ENCODE measurements at regions not wholly inside any gene's neighbourhood (a gene's known extent, or its start where the extent isn't known, plus 50 kb on each side); places are given as distances from the start of the nearest gene placed in this dataset.

DNA sequence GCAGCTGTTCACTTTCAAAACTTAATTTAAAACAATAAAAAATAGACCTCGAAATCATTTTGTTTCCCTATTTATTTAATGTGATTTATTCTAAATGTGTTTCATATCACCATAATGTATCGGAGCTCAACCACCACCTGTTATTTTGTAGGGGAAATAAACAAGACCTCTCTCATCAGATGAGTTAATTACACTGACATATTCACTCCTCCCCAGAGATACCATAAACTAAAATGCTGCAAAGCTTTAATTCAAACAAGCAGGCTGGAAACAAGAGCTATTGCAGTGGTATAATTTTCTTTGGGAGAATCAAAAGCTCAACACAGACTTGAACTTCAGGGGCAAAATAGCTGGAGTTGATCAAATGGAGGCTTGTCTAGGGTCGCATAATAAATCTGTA is 303.5 kb upstream of the TSHZ2 start:
- TF ChIP-seq CREB1 (IDR thresholded peaks at IDR 0.05; ENCODE audit: low read depth) (no peak), EP300 (IDR thresholded peaks at IDR 0.05; ENCODE audit: borderline replicate concordance) (no peak), RAD21 (IDR thresholded peaks at IDR 0.05; ENCODE audit: low read depth) (no peak), FOXM1 (IDR thresholded peaks at IDR 0.05; ENCODE audit: borderline replicate concordance, low read depth) (no peak), YY1 (IDR thresholded peaks at IDR 0.05; ENCODE audit: low read depth) (no peak), EGR1 (IDR thresholded peaks at IDR 0.05) (no peak), TEAD4 (IDR thresholded peaks at IDR 0.05) (no peak)
- TF ChIP-seq, protein P1, sequence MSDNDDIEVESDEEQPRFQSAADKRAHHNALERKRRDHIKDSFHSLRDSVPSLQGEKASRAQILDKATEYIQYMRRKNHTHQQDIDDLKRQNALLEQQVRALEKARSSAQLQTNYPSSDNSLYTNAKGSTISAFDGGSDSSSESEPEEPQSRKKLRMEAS (IDR thresholded peaks at IDR 0.05) = no peak
- TF ChIP-seq, protein P2, sequence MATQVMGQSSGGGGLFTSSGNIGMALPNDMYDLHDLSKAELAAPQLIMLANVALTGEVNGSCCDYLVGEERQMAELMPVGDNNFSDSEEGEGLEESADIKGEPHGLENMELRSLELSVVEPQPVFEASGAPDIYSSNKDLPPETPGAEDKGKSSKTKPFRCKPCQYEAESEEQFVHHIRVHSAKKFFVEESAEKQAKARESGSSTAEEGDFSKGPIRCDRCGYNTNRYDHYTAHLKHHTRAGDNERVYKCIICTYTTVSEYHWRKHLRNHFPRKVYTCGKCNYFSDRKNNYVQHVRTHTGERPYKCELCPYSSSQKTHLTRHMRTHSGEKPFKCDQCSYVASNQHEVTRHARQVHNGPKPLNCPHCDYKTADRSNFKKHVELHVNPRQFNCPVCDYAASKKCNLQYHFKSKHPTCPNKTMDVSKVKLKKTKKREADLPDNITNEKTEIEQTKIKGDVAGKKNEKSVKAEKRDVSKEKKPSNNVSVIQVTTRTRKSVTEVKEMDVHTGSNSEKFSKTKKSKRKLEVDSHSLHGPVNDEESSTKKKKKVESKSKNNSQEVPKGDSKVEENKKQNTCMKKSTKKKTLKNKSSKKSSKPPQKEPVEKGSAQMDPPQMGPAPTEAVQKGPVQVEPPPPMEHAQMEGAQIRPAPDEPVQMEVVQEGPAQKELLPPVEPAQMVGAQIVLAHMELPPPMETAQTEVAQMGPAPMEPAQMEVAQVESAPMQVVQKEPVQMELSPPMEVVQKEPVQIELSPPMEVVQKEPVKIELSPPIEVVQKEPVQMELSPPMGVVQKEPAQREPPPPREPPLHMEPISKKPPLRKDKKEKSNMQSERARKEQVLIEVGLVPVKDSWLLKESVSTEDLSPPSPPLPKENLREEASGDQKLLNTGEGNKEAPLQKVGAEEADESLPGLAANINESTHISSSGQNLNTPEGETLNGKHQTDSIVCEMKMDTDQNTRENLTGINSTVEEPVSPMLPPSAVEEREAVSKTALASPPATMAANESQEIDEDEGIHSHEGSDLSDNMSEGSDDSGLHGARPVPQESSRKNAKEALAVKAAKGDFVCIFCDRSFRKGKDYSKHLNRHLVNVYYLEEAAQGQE (IDR thresholded peaks at IDR 0.05; ENCODE audit: low read depth) = no peak

DNA sequence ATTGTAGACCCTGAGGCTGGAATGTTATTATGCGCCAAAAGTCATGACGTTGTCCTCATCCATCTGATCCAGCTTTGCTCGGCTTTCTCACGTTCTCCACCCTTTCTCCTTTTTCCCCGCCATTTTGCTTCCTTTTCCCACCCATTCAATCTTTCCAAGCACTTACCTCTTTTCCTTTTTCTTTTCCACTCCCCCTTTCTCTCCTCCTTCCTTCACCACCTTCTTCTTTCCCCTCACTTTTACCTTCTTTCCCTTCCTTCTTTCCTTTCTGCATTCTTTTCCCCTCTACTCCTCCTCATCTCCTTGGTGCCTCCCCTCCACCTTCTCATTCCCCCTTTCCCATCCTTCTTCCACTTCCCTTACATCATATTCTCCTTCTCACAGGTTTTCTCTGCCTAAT is 304.8 kb upstream of the TSHZ2 start:
- TF ChIP-seq RAD21 (IDR thresholded peaks at IDR 0.05; ENCODE audit: low read depth) (no peak), TAF1 (IDR thresholded peaks at IDR 0.05; ENCODE audit: low read depth) (no peak), TCF12 (IDR thresholded peaks at IDR 0.05; ENCODE audit: low read depth) (no peak), CEBPB (IDR thresholded peaks at IDR 0.05) (no peak), CREB1 (IDR thresholded peaks at IDR 0.05; ENCODE audit: low read depth) (no peak), YY1 (IDR thresholded peaks at IDR 0.05; ENCODE audit: low read depth) (no peak), FOXM1 (IDR thresholded peaks at IDR 0.05; ENCODE audit: borderline replicate concordance, low read depth) (no peak), NFIC (IDR thresholded peaks at IDR 0.05) (no peak), ZBTB7A (IDR thresholded peaks at IDR 0.05; ENCODE audit: low read depth) (no peak), EP300 (IDR thresholded peaks at IDR 0.05; ENCODE audit: borderline replicate concordance) (no peak), EGR1 (IDR thresholded peaks at IDR 0.05) (no peak)
- TF ChIP-seq, protein P3, sequence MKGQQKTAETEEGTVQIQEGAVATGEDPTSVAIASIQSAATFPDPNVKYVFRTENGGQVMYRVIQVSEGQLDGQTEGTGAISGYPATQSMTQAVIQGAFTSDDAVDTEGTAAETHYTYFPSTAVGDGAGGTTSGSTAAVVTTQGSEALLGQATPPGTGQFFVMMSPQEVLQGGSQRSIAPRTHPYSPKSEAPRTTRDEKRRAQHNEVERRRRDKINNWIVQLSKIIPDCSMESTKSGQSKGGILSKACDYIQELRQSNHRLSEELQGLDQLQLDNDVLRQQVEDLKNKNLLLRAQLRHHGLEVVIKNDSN (IDR thresholded peaks at IDR 0.05) = no peak
- TF ChIP-seq, protein P2 (IDR thresholded peaks at IDR 0.05; ENCODE audit: low read depth) = no peak
- TF ChIP-seq, protein P1 (IDR thresholded peaks at IDR 0.05) = no peak

DNA sequence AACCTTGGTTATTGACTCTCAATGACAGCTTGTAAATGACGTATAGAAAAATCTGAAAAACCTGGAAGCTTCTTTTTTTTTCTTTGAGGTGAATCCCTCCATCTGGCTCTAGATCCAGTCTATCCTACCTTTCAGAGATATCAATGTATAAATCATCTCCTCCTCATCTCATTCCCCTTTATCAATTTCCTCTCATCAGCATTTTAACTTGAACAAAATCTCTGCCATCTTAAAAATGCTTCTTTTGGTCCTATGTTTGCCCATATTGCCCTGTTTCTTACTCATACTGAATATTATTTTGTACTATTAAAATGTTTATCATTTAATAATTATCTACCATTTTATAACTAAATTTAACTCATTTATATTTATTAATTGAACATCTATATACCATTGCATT is 306.7 kb upstream of the TSHZ2 start:
- TF ChIP-seq, protein P2 (IDR thresholded peaks at IDR 0.05; ENCODE audit: low read depth) = no peak
- no peak for TF ChIP-seq EGR1 (IDR thresholded peaks at IDR 0.05)
- TF ChIP-seq TAF1 (IDR thresholded peaks at IDR 0.05; ENCODE audit: low read depth) = no peak
- no peak for TF ChIP-seq TEAD4 (IDR thresholded peaks at IDR 0.05)
- TF ChIP-seq RAD21 (IDR thresholded peaks at IDR 0.05; ENCODE audit: low read depth) = no peak

DNA sequence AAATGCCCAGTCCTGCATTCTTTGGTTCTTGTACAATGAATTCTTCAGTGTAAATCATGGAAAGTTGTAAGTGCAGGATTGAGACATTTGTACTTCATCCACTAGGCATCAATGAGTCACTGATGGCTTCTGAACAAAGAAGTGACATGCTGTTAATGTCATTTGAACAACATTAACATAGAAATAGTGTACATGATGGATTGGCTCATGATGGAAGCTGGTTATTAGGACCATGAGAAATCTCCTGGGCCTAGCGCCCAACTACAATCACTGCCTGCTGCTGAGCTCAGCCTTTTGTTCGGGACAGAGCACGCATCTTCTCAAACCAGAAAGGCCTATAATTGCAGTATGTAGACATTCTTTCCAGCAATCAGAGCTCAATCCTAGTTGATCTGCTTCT is 316.8 kb upstream of the TSHZ2 start:
- TF ChIP-seq FOXM1 (IDR thresholded peaks at IDR 0.05; ENCODE audit: borderline replicate concordance, low read depth) = no peak
- TF ChIP-seq TCF12 (IDR thresholded peaks at IDR 0.05; ENCODE audit: low read depth) = no peak
- no peak for TF ChIP-seq RAD21 (IDR thresholded peaks at IDR 0.05; ENCODE audit: low read depth)
- TF ChIP-seq, protein P1 (IDR thresholded peaks at IDR 0.05) = no peak
- TF ChIP-seq ZBTB7A (IDR thresholded peaks at IDR 0.05; ENCODE audit: low read depth) = no peak
- no peak for TF ChIP-seq TAF1 (IDR thresholded peaks at IDR 0.05; ENCODE audit: low read depth)
- TF ChIP-seq CEBPB (IDR thresholded peaks at IDR 0.05) = no peak
- TF ChIP-seq, protein P3 (IDR thresholded peaks at IDR 0.05) = no peak
- no peak for TF ChIP-seq CREB1 (IDR thresholded peaks at IDR 0.05; ENCODE audit: low read depth)
- no peak for TF ChIP-seq NFIC (IDR thresholded peaks at IDR 0.05)
- TF ChIP-seq TEAD4 (IDR thresholded peaks at IDR 0.05) = no peak
- TF ChIP-seq, protein P2 (IDR thresholded peaks at IDR 0.05; ENCODE audit: low read depth) = no peak
- no peak for TF ChIP-seq EGR1 (IDR thresholded peaks at IDR 0.05)
- no peak for TF ChIP-seq EP300 (IDR thresholded peaks at IDR 0.05; ENCODE audit: borderline replicate concordance)
- no peak for TF ChIP-seq YY1 (IDR thresholded peaks at IDR 0.05; ENCODE audit: low read depth)
